ENCODE measurements at regions not wholly inside any gene's neighbourhood (a gene's known extent, or its start where the extent isn't known, plus 50 kb on each side); places are given as distances from the start of the nearest gene placed in this dataset.

DNA sequence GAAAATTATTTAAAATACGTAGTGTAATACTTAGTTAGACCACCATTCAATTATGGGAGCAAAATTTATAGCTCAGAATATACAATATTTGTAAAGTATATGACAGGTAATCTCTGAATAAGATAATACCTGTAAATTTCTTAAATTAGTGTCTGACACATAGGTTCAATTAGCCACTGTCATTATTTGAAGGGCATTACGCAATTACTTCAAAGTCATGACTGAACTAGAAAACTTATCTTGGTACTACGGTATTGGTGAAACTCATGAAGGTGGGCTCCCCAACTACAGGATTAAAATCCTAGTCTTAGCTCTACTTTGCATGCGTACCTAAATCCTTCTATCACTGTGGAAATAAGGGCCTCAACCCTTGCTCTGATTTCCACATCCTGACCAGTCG is 860.7 kb downstream of the PCDH19 start:
- Histone ChIP-seq H3K79me2 (ENCODE audit: insufficient read depth, low read length) (no peaks in the 10 kb centered on the region), H3K4me2 (ENCODE audit: insufficient read depth, insufficient read length, low read length) (no peak overlapping the region), H3K79me1 (ENCODE audit: insufficient read depth, low read depth, low read length, poor library complexity, severe bottlenecking) (no peaks in the 10 kb centered on the region), H2AFZ (ENCODE audit: low read length) (no peak overlapping the region), H3K56ac (ENCODE audit: insufficient read length, low read depth, low read length) (no peak overlapping the region), H3K18ac (ENCODE audit: insufficient read length, low read depth, low read length) (no peak overlapping the region), H4K8ac (replicated peaks; ENCODE audit: insufficient read length, low read depth, low read length) (no peak overlapping the region), H4K20me1 (ENCODE audit: control insufficient read depth, insufficient read depth, insufficient read length) (no peaks in the 10 kb centered on the region), H2BK5ac (ENCODE audit: insufficient read length, low read length) (no peak overlapping the region), H3K23me2 (ENCODE audit: insufficient read length, low read depth, low read length, poor library complexity, severe bottlenecking) (no peaks in the 10 kb centered on the region), H3K4me1 (ENCODE audit: insufficient read depth, low read length) (no peaks in the 10 kb centered on the region), H3K9me3 (ENCODE audit: control insufficient read depth, low read depth, low read length) (no peaks in the 10 kb centered on the region), H3K23ac (ENCODE audit: insufficient read length, low read depth, low read length) (no peak overlapping the region), H2BK15ac (ENCODE audit: low read depth, low read length) (no peak overlapping the region), H3T11ph (ENCODE audit: low read length) (no peak overlapping the region), H3K27me3 (ENCODE audit: insufficient read depth, low read length) (no peaks in the 10 kb centered on the region), H2BK20ac (ENCODE audit: low read depth, low read length, poor library complexity, severe bottlenecking) (no peak overlapping the region), H4K5ac (ENCODE audit: insufficient read length, low read depth, low read length) (no peak overlapping the region), H2BK12ac (ENCODE audit: insufficient read length, low read depth, low read length) (no peak overlapping the region), H3K9ac (ENCODE audit: extremely low read depth, insufficient read length, low read length) (no peak overlapping the region), H2BK120ac (ENCODE audit: low read depth, low read length, poor library complexity, severe bottlenecking) (no peak overlapping the region), H3K27ac (ENCODE audit: insufficient read length, low read depth, low read length) (no peak overlapping the region), H2AK5ac (ENCODE audit: insufficient read length, low read length) (no peak overlapping the region), H3K14ac (ENCODE audit: insufficient read depth, low read length) (no peak overlapping the region), H3K4ac (ENCODE audit: low read depth, low read length) (no peak overlapping the region), H4K91ac (ENCODE audit: insufficient read length, low read depth, low read length) (no peak overlapping the region)
- Mint-ChIP-seq H3K27ac (no peak overlapping the region), H3K36me3 (ENCODE audit: insufficient read depth in 1 of 3, low read depth in 3 of 3) (peaks cover 0 to 3% (median 1%) of the 10 kb centered on the region in 3 experiments; a peak in 4 of 7 replicates), H3K4me1 (no peaks in the 10 kb centered on the region), H3K9me3 (peaks cover 13 to 17% of the 10 kb centered on the region in 2 experiments), H3K4me3 (no peak overlapping the region), H3K27me3 (ENCODE audit: low read depth) (no peaks in the 10 kb centered on the region)
- no peak for DNase-seq
- WGBS (ENCODE audit: extremely low coverage, insufficient read length, low lambda C conversion rate), result no CpG with 5 or more reads among the region's 5 CpGs
- TF ChIP-seq, protein P1, sequence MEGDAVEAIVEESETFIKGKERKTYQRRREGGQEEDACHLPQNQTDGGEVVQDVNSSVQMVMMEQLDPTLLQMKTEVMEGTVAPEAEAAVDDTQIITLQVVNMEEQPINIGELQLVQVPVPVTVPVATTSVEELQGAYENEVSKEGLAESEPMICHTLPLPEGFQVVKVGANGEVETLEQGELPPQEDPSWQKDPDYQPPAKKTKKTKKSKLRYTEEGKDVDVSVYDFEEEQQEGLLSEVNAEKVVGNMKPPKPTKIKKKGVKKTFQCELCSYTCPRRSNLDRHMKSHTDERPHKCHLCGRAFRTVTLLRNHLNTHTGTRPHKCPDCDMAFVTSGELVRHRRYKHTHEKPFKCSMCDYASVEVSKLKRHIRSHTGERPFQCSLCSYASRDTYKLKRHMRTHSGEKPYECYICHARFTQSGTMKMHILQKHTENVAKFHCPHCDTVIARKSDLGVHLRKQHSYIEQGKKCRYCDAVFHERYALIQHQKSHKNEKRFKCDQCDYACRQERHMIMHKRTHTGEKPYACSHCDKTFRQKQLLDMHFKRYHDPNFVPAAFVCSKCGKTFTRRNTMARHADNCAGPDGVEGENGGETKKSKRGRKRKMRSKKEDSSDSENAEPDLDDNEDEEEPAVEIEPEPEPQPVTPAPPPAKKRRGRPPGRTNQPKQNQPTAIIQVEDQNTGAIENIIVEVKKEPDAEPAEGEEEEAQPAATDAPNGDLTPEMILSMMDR (conservative IDR thresholded peaks at IDR 0.05), result no peak

All from H9 (cell line).